CD4-positive, CD25-positive, alpha-beta regulatory T cell (primary cell): ENCODE measurements at regions not wholly inside any gene's neighbourhood (a gene's known extent, or its start where the extent isn't known, plus 50 kb on each side); places are given as distances from the start of the nearest gene placed in this dataset.

Experiments used
- ATAC-seq, 2 donors: fragments of 150-1000 bp; cut with Tn5 transposase; one replicate each; pipeline ENCODE4 v1.10.0; 2021; ENCODE audit warnings: low read depth in 2 of 2, moderate number of reproducible peaks in 2 of 2, moderate library complexity in 1 of 2
- DNase-seq, 3 donors: peaks; one replicate each; pipeline versions ENCODE4 v3.0.0 to v3.0.0-alpha.2; 2012 to 2022; ENCODE audit warnings: mixed read lengths in 1 of 3
- H3K27ac ChIP-seq: one replicate; pipeline ENCODE4 v1.7.0; 2013; ENCODE audit warnings: mild to moderate bottlenecking, low read length; ENCODE audit not compliant: insufficient read depth, poor library complexity, severe bottlenecking
- H3K27me3 ChIP-seq: one replicate; pipeline ENCODE4 v1.7.0; 2013; ENCODE audit warnings: low read length; ENCODE audit not compliant: control insufficient read depth, insufficient read depth
- H3K36me3 ChIP-seq: one replicate; pipeline ENCODE4 v1.7.0; 2013; ENCODE audit warnings: mild to moderate bottlenecking, low read length, moderate library complexity; ENCODE audit not compliant: control insufficient read depth, insufficient read depth
- H3K4me1 ChIP-seq: 2 replicates; pipeline ENCODE4 v1.7.0; 2013; ENCODE audit warnings: mild to moderate bottlenecking, low read length; ENCODE audit not compliant: insufficient read depth, control insufficient read depth, poor library complexity, severe bottlenecking
- H3K4me3 ChIP-seq: one replicate; pipeline ENCODE4 v1.7.0; 2013; ENCODE audit warnings: low read depth, mild to moderate bottlenecking, low read length, moderate library complexity
- H3K9me3 ChIP-seq, 2 experiments: 1 replicate in 1 of 2; 2 replicates in 1 of 2; pipeline ENCODE4 v1.7.0; 2013; ENCODE audit warnings: low read length in 2 of 2, mild to moderate bottlenecking in 1 of 2, moderate library complexity in 1 of 2; ENCODE audit not compliant: control insufficient read depth in 2 of 2
- H3K27ac Mint-ChIP-seq, 3 donors: one replicate each; pipeline ENCODE4 v1.8.0; 2020 to 2022; ENCODE audit warnings: mild to moderate bottlenecking in 3 of 3, mixed read lengths in 3 of 3, moderate library complexity in 2 of 3
- H3K27me3 Mint-ChIP-seq: one replicate; pipeline ENCODE4 v1.8.0; 2022; ENCODE audit warnings: mild to moderate bottlenecking, mixed read lengths
- H3K36me3 Mint-ChIP-seq: one replicate; pipeline ENCODE4 v1.8.0; 2020; ENCODE audit warnings: mixed read lengths
- H3K4me1 Mint-ChIP-seq, 4 donors: one replicate each; pipeline ENCODE4 v1.8.0; 2020 to 2022; ENCODE audit warnings: mixed read lengths in 4 of 4, mild to moderate bottlenecking in 1 of 4
- H3K4me3 Mint-ChIP-seq, 4 donors: one replicate each; pipeline ENCODE4 v1.8.0; 2020 to 2022; ENCODE audit warnings: mild to moderate bottlenecking in 4 of 4, mixed read lengths in 4 of 4, moderate library complexity in 3 of 4
- H3K9me3 Mint-ChIP-seq, 7 donors: one replicate each; pipeline ENCODE4 v1.8.0; 2020 to 2022; ENCODE audit warnings: mixed read lengths in 7 of 7, mild to moderate bottlenecking in 3 of 7, moderate library complexity in 2 of 7

DNA sequence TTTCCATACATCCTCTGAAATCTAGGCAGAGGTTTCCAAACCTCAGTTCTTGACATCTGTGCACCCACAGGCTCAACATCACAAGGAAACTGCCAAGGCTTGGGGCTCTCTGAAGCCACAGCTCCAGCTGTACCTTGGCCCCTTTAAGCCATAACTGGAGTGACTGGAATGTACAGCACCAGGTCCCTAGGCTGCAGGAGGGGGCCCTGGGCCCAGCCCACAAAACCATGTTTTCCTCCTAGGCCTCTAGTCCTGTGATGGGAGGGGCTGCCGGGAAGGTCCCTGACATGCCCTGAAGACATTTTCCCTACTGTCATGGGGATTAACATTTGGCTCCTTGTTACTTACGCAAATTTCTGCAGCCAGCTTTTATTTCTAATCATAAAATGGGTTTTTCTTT, 1093.0 kb upstream of the PCDH9 start:
- H3K4me3 Mint-ChIP-seq = no peak overlapping the region
- H3K36me3 Mint-ChIP-seq = no peaks in the 10 kb centered on the region
- no peaks in the 10 kb centered on the region for H3K4me1 ChIP-seq
- H3K27me3 ChIP-seq = no peaks in the 10 kb centered on the region
- no peak overlapping the region for H3K27ac ChIP-seq
- DNase-seq = no peak
- peaks cover 0 to 33% of the 10 kb centered on the region in 2 experiments for H3K9me3 ChIP-seq
- peaks cover 6 to 42% (median 12%) of the 10 kb centered on the region in 7 donors for H3K9me3 Mint-ChIP-seq
- no peak for ATAC-seq
- no peak overlapping the region for H3K27ac Mint-ChIP-seq
- H3K4me3 ChIP-seq = no peak overlapping the region
- no peaks in the 10 kb centered on the region for H3K4me1 Mint-ChIP-seq
- H3K36me3 ChIP-seq = no peaks in the 10 kb centered on the region
- no peaks in the 10 kb centered on the region for H3K27me3 Mint-ChIP-seq

DNA sequence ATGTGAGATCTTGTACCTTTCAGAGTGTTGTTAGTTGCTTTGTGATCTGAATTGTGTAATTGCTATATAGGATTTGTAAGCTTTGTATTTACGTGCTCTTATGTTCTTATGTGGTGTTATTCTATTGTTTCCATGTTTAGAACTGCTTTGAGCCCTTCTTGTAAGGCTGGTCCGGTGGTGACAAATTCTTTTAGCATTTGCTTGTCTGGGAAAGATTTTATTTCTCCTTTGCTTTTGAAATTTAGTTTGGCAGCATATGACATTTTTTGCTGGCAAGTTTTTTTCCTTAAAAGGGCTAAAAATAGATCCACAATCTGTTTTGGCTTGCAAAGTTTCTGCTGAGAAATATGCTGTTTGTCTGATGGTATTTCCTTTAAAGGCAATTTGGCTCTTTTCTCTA, 1089.2 kb upstream of the PCDH9 start:
- Histone ChIP-seq H3K27ac (no peak overlapping the region), H3K4me1 (no peaks in the 10 kb centered on the region), H3K9me3 (peaks cover 2 to 29% of the 10 kb centered on the region in 2 experiments), H3K4me3 (no peak overlapping the region), H3K36me3 (no peaks in the 10 kb centered on the region), H3K27me3 (no peaks in the 10 kb centered on the region)
- Mint-ChIP-seq H3K4me3 (no peak overlapping the region), H3K27ac (no peak overlapping the region), H3K36me3 (no peaks in the 10 kb centered on the region), H3K4me1 (no peaks in the 10 kb centered on the region), H3K27me3 (no peaks in the 10 kb centered on the region), H3K9me3 (peaks cover 4 to 59% (median 13%) of the 10 kb centered on the region in 7 donors)
- no peak for DNase-seq
- no peak for ATAC-seq

DNA sequence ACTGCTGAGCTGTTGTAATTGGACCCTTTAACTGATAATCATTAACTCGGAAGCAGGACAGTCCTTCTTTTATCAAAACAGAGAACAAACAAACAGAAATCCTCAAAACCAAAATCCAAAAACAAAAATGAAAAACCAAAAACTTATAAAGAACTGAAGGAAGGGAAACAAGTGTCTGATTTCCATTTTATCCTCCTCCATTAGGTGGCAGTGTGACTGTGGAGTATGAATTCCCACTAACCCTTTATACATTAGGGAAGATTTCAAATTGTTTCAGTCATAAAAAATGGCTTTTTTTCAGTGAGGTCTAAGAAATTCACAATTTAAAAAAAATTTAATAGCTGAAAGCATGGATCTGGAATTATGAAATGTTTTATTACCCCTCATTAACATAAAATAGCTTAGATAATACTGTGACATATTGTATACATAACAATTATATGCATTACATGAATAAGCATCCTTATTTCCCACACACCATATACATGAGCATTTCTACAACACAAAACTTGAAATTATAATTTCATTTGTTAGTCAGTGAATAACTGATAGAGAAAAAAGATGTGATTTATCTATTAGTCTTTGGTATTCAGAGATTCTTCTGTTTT, 1074.3 kb upstream of the PCDH9 start:
- Mint-ChIP-seq H3K27me3 (no peaks in the 10 kb centered on the region), H3K4me3 (no peak overlapping the region), H3K36me3 (no peaks in the 10 kb centered on the region), H3K9me3 (peaks cover 0 to 15% (median 7%) of the 10 kb centered on the region in 7 donors), H3K4me1 (no peaks in the 10 kb centered on the region), H3K27ac (no peak overlapping the region)
- H3K4me3 ChIP-seq = no peak overlapping the region
- H3K9me3 ChIP-seq = peaks cover 0 to 5% of the 10 kb centered on the region in 2 experiments
- no peaks in the 10 kb centered on the region for H3K4me1 ChIP-seq
- H3K36me3 ChIP-seq = no peaks in the 10 kb centered on the region
- DNase-seq (no peak), ATAC-seq (no peak)
- H3K27me3 ChIP-seq = no peaks in the 10 kb centered on the region
- no peak overlapping the region for H3K27ac ChIP-seq

DNA sequence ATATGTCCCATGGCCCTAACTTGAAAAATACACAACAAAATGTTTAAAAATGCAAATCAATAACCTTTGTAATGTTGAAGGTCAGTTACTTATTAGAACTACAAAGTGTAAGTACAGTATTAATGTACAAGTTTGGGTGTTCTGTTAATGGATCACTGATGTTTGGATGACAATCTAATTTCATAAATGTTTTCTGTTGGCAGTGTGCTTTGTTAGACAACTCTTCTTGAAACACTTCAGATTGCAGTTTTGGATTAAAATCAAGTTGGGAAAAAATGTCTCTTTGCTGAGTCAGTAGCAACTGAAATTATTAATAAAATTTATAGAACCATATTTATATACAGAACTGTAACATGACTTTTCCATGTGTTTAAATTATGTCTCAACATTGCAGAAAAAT, 1063.5 kb upstream of the PCDH9 start:
- Histone ChIP-seq H3K9me3 (peaks cover 0 to 6% of the 10 kb centered on the region in 2 experiments), H3K27me3 (no peaks in the 10 kb centered on the region), H3K27ac (no peak overlapping the region), H3K4me1 (no peaks in the 10 kb centered on the region), H3K4me3 (no peak overlapping the region), H3K36me3 (no peaks in the 10 kb centered on the region)
- Mint-ChIP-seq H3K36me3 (no peaks in the 10 kb centered on the region), H3K4me3 (no peak overlapping the region), H3K4me1 (no peaks in the 10 kb centered on the region), H3K9me3 (peaks cover 0 to 6% (median 2%) of the 10 kb centered on the region in 7 donors), H3K27me3 (no peaks in the 10 kb centered on the region), H3K27ac (no peak overlapping the region)
- DNase-seq (no peak), ATAC-seq (no peak)

DNA sequence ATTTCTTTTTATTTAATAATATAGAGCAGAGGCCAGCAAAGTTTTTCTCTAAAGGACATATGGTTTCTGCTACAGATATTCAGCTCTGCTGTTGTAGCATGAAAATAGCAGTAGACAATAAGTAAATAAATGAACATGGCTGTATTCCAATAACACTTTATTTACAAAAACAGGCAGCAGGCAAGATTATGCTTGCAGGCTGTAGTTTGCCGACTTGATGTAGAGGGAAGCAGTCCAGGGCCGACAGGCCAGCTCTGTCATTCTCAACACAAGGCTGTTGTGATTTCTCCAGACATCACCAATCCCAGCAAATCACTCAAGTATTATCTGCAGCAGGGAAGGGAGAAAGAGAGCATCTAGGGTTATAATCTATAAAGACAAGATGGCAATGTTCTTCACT, 1062.5 kb upstream of the PCDH9 start:
- DNase-seq = no peak
- Histone ChIP-seq H3K27ac (no peak overlapping the region), H3K36me3 (no peaks in the 10 kb centered on the region), H3K9me3 (peaks cover 0 to 6% of the 10 kb centered on the region in 2 experiments), H3K4me3 (no peak overlapping the region), H3K4me1 (no peaks in the 10 kb centered on the region), H3K27me3 (no peaks in the 10 kb centered on the region)
- no peak overlapping the region for H3K4me3 Mint-ChIP-seq
- H3K36me3 Mint-ChIP-seq = no peaks in the 10 kb centered on the region
- no peaks in the 10 kb centered on the region for H3K4me1 Mint-ChIP-seq
- no peaks in the 10 kb centered on the region for H3K27me3 Mint-ChIP-seq
- no peak for ATAC-seq
- H3K9me3 Mint-ChIP-seq = peaks cover 0 to 9% (median 3%) of the 10 kb centered on the region in 7 donors
- no peak overlapping the region for H3K27ac Mint-ChIP-seq

DNA sequence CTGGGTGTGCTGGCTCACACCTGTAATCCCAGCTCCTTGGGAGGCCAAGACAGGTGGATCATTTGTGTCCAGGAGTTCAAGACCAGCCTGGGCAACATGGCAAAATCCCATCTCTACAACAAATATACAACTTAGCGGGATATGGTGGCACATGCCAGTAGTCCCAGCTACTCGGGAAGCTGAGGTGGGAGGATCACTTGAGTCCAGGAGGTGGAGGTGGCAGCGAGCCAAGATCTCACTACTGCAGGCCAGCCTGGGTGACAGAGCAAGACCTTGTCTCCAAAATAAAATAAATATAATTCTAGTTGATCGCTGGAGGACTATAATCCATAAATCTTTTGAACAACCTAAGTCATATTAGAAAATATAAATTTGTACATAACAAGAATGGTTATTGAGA, 1061.5 kb upstream of the PCDH9 start:
- H3K27ac Mint-ChIP-seq = no peak overlapping the region
- H3K4me1 Mint-ChIP-seq = no peaks in the 10 kb centered on the region
- H3K4me3 Mint-ChIP-seq = no peak overlapping the region
- ATAC-seq (no peak), DNase-seq (no peak)
- peaks cover 0 to 7% (median 2%) of the 10 kb centered on the region in 7 donors for H3K9me3 Mint-ChIP-seq
- no peaks in the 10 kb centered on the region for H3K27me3 Mint-ChIP-seq
- peaks cover 0 to 6% of the 10 kb centered on the region in 2 experiments for H3K9me3 ChIP-seq
- H3K36me3 ChIP-seq = no peaks in the 10 kb centered on the region
- no peaks in the 10 kb centered on the region for H3K36me3 Mint-ChIP-seq
- no peaks in the 10 kb centered on the region for H3K4me1 ChIP-seq
- H3K4me3 ChIP-seq = no peak overlapping the region
- H3K27ac ChIP-seq = no peak overlapping the region
- no peaks in the 10 kb centered on the region for H3K27me3 ChIP-seq

DNA sequence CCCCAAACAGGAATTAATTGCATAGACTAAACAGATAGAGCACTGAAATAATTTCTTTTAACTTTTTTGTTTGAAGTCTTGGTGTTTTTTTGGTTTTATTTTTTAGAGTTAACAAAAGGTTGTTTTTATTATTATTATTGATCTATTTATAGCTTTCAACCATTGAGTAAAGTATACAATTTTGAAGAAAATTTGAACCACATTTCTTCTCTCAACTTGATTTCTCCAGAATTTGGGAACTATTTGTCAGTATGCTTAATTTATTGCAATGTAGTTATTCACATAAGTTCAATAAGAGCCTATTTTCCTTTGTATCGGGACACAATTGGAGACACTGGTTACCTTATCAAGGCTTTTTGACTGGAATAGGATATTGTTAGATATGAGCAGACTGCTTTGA, 1045.6 kb upstream of the PCDH9 start:
- no peak overlapping the region for H3K4me3 Mint-ChIP-seq
- peaks cover 0 to 29% of the 10 kb centered on the region in 2 experiments for H3K9me3 ChIP-seq
- no peaks in the 10 kb centered on the region for H3K27me3 ChIP-seq
- no peak overlapping the region for H3K4me3 ChIP-seq
- DNase-seq (no peak), ATAC-seq (no peak)
- H3K36me3 Mint-ChIP-seq = no peaks in the 10 kb centered on the region
- H3K27me3 Mint-ChIP-seq = no peaks in the 10 kb centered on the region
- no peaks in the 10 kb centered on the region for H3K4me1 ChIP-seq
- no peaks in the 10 kb centered on the region for H3K4me1 Mint-ChIP-seq
- H3K36me3 ChIP-seq = no peaks in the 10 kb centered on the region
- H3K9me3 Mint-ChIP-seq = peaks cover 0 to 31% (median 10%) of the 10 kb centered on the region in 7 donors
- H3K27ac ChIP-seq = no peak overlapping the region
- no peak overlapping the region for H3K27ac Mint-ChIP-seq

DNA sequence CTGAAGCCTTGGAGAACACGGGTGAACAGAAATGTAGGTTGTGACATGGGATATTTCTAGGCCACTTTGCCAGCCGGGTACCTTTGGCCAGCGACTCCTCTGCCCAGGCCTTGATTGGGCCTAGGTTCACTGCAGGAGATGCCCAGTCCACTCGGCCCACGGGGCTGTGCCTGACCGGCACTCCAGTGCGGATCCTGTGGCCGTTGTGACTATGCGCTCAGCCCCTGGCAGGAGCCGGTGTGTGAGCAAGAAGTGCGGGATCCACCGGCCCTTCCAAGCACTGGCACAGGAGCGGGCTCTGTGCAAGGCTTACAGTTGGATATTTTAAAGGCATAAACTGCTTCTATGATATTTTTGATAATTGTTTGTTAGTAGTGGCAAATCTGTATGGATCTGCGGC, 1042.5 kb upstream of the PCDH9 start:
- no peaks in the 10 kb centered on the region for H3K36me3 Mint-ChIP-seq
- H3K9me3 Mint-ChIP-seq = peaks cover 0 to 37% (median 10%) of the 10 kb centered on the region in 7 donors
- DNase-seq = no peak
- no peaks in the 10 kb centered on the region for H3K27me3 Mint-ChIP-seq
- no peak overlapping the region for H3K27ac Mint-ChIP-seq
- ATAC-seq = no peak
- no peak overlapping the region for H3K4me3 Mint-ChIP-seq
- Histone ChIP-seq H3K4me1 (no peaks in the 10 kb centered on the region), H3K27ac (no peak overlapping the region), H3K9me3 (peaks cover 0 to 29% of the 10 kb centered on the region in 2 experiments), H3K27me3 (no peaks in the 10 kb centered on the region), H3K36me3 (no peaks in the 10 kb centered on the region), H3K4me3 (no peak overlapping the region)
- H3K4me1 Mint-ChIP-seq = no peaks in the 10 kb centered on the region
